K562 (cell line): ENCODE measurements at regions not wholly inside any gene's neighbourhood (a gene's known extent, or its start where the extent isn't known, plus 50 kb on each side); places are given as distances from the start of the nearest gene placed in this dataset.

Experiments used
- ARID1B ChIP-seq: fragments of 450-650 bp; IDR thresholded peaks from 2 replicates; pipeline ENCODE4 v1.6.1; 2016; ENCODE audit warnings: antibody characterized with exemption, mild to moderate bottlenecking, inconsistent platforms
- ATF1 ChIP-seq, 2 experiments: fragments of 450-650 bp in 1 of 2; IDR thresholded peaks; 2 replicates each; pipeline ENCODE4 v1.6.1; 2016; ENCODE audit warnings: missing compliant biosample characterization in 1 of 2, missing genetic modification characterization in 1 of 2
- CC2D1A ChIP-seq: fragments of 450-650 bp; IDR thresholded peaks from 2 replicates; pipeline ENCODE4 v1.6.1; 2017; ENCODE audit warnings: mild to moderate bottlenecking
- ELF4 ChIP-seq: fragments of 450-650 bp; formaldehyde crosslinking; IDR thresholded peaks from 2 replicates; pipeline ENCODE4 v1.4.0; 2022; ENCODE audit warnings: missing genetic modification characterization
- EP300 ChIP-seq: IDR thresholded peaks from 2 replicates; pipeline ENCODE4 v1.6.1; 2012; ENCODE audit warnings: low read length, improper control_type of control experiment
- ETS2 ChIP-seq: IDR thresholded peaks from 2 replicates; pipeline ENCODE4 v1.6.1; 2016; ENCODE audit warnings: borderline replicate concordance, missing genetic modification characterization, mild to moderate bottlenecking, moderate library complexity, missing compliant biosample characterization; ENCODE audit not compliant: poor library complexity, severe bottlenecking
- FOS ChIP-seq: IDR thresholded peaks from 3 replicates; pipeline ENCODE4 v1.6.1; 2011; ENCODE audit not compliant: insufficient read length; ENCODE audit errors: extremely low read depth
- FOXP1 ChIP-seq: sonication (generic); formaldehyde crosslinking; IDR thresholded peaks from 2 replicates; pipeline ENCODE4 v1.8.0; 2022; ENCODE audit warnings: mild to moderate bottlenecking, missing genetic modification reagents
- GTF2A2 ChIP-seq: IDR thresholded peaks from 2 replicates; pipeline ENCODE4 v1.6.1; 2016; ENCODE audit warnings: mild to moderate bottlenecking, missing genetic modification characterization, missing compliant biosample characterization
- HDAC1 ChIP-seq, 2 experiments: fragments of 450-650 bp; IDR thresholded peaks; 2 replicates each; pipeline ENCODE4 v1.6.1; 2016 to 2017; ENCODE audit warnings: inconsistent platforms in 1 of 2, mild to moderate bottlenecking in 1 of 2, moderate library complexity in 1 of 2
- KAT2B ChIP-seq: IDR thresholded peaks from one replicate; pipeline ENCODE4 v1.6.1; 2012; ENCODE audit warnings: low read depth, mild to moderate bottlenecking, control low read depth, inconsistent platforms, low read length, moderate library complexity
- KLF1 ChIP-seq: fragments of 450-650 bp; IDR thresholded peaks from 2 replicates; pipeline ENCODE4 v1.6.1; 2016; ENCODE audit warnings: missing genetic modification characterization, missing compliant biosample characterization
- MAFG ChIP-seq: fragments of 450-650 bp; conservative IDR thresholded peaks from 2 replicates; pipeline ENCODE4 v1.6.1; 2016; ENCODE audit warnings: missing genetic modification characterization, missing compliant biosample characterization
- POLR2G ChIP-seq: fragments of 200-400 bp; formaldehyde crosslinking; IDR thresholded peaks from 2 replicates; pipeline ENCODE4 v1.6.1; 2017; ENCODE audit warnings: low read depth, mild to moderate bottlenecking, antibody characterized with exemption, low read length, moderate library complexity
- PRPF4 ChIP-seq: fragments of 200-400 bp; formaldehyde crosslinking; IDR thresholded peaks from one replicate; pipeline ENCODE4 v1.6.1; 2017; ENCODE audit warnings: low read length, low read depth, mild to moderate bottlenecking; ENCODE audit not compliant: insufficient read depth, poor library complexity, severe bottlenecking
- PURB ChIP-seq: sonication (generic); formaldehyde crosslinking; IDR thresholded peaks from 2 replicates; pipeline ENCODE4 v1.9.0; 2021; ENCODE audit warnings: low read depth, mild to moderate bottlenecking, missing genetic modification reagents
- RBM39 ChIP-seq: fragments of 200-400 bp; formaldehyde crosslinking; optimal IDR thresholded peaks from 2 replicates; pipeline ENCODE3; 2018; ENCODE audit warnings: low read depth, low read length
- RHOXF2B ChIP-seq: fragments of 250-450 bp; sonication (Bioruptor Pico); conservative IDR thresholded peaks from 2 replicates; pipeline ENCODE4 v1.5.1; 2021
- TAF1 ChIP-seq: IDR thresholded peaks from 2 replicates; pipeline ENCODE4 v1.6.1; 2011; ENCODE audit warnings: mild to moderate bottlenecking, low read length, moderate library complexity; ENCODE audit not compliant: insufficient read depth, control insufficient read depth, severe bottlenecking; ENCODE audit errors: extremely low read depth
- THRA ChIP-seq: fragments of 450-650 bp; IDR thresholded peaks from 2 replicates; pipeline ENCODE4 v1.6.1; 2017; ENCODE audit warnings: mild to moderate bottlenecking, moderate library complexity
- WHSC1 ChIP-seq: IDR thresholded peaks from one replicate; pipeline ENCODE4 v1.6.1; 2012; ENCODE audit warnings: low read length, control low read depth, inconsistent platforms
- ZKSCAN8 ChIP-seq: fragments of 200-800 bp; sonication (Bioruptor generic); IDR thresholded peaks from 2 replicates; pipeline ENCODE4 v1.6.1; 2016; ENCODE audit warnings: missing genetic modification characterization, missing compliant biosample characterization
- ZNF124 ChIP-seq: sonication (generic); formaldehyde crosslinking; IDR thresholded peaks from 2 replicates; pipeline ENCODE4 v1.8.1; 2022; ENCODE audit warnings: missing genetic modification reagents
- ZNF197 ChIP-seq: fragments of 200-800 bp; sonication (Bioruptor generic); IDR thresholded peaks from 2 replicates; pipeline ENCODE4 v1.6.1; 2016; ENCODE audit warnings: low read depth, missing genetic modification characterization, missing compliant biosample characterization
- ZNF316 ChIP-seq: fragments of 450-650 bp; IDR thresholded peaks from 2 replicates; pipeline ENCODE4 v1.6.1; 2016
- ZNF41 ChIP-seq: fragments of 250-450 bp; sonication (Bioruptor Pico); conservative IDR thresholded peaks from 2 replicates; pipeline ENCODE4 v1.4.0; 2020; ENCODE audit warnings: mild to moderate bottlenecking
- ZNF830 ChIP-seq: fragments of 250-450 bp; sonication (Bioruptor Pico); IDR thresholded peaks from 2 replicates; pipeline ENCODE4 v1.5.0; 2021; ENCODE audit warnings: mild to moderate bottlenecking
- TF ChIP-seq, protein P1 (sequence below): fragments of 250-450 bp; sonication (Bioruptor Pico); IDR thresholded peaks from 2 replicates; pipeline ENCODE4 v1.5.0; 2020; ENCODE audit warnings: mild to moderate bottlenecking, borderline replicate concordance
- TF ChIP-seq, protein P2 (sequence below): fragments of 450-650 bp; formaldehyde crosslinking; IDR thresholded peaks from 2 replicates; pipeline ENCODE4 v1.4.0; 2020; ENCODE audit warnings: mild to moderate bottlenecking, moderate library complexity

DNA sequence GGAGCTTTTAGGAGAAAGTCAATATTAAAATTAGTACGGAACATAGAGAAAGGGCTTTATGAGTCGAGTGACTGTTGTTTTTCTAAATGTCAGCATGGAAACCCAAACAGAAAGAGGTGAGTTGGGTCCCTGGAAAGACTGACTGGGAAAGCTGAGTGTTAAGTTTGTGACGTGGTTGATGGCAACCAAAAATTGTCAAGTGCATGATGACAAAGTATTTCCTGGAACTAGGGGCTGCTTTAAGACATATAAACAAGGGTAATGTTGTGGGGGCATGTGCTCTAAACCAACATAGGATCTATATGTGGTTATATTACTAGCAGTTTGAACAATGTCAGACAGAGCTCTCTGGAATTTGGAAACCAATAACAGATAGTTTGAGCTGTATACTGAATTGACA lies 50.9 kb upstream of the GPD2 start (continued):
- TF ChIP-seq KAT2B, result no peak
- no peak for TF ChIP-seq CC2D1A
- no peak for TF ChIP-seq HDAC1 (IDR thresholded peaks at IDR 0.05)
- TF ChIP-seq WHSC1, result no peak
- no peak for TF ChIP-seq ETS2 (tag)
- TF ChIP-seq ATF1 (CRISPR knock-in tag; IDR thresholded peaks at IDR 0.05), result no peak
- peak; percentile 68 for TF ChIP-seq ATF1 (tag; IDR thresholded peaks at IDR 0.05)
- no peak for TF ChIP-seq ELF4 (CRISPR knock-in tag)
- no peak for TF ChIP-seq PURB (CRISPR knock-in tag)
- no peak for TF ChIP-seq ZNF197
- TF ChIP-seq ZNF316, result 0 out of 2 replicates have a peak, but pooled peaks have one; percentile 34
- TF ChIP-seq ARID1B, result 0 out of 2 replicates have a peak, but pooled peaks have one; percentile 19
- 0 out of 2 replicates have a peak, but pooled peaks have one; percentile 27 for TF ChIP-seq EP300
- TF ChIP-seq GTF2A2 (tag), result no peak
- no peak for TF ChIP-seq ZNF124 (CRISPR knock-in tag)
- no peak for TF ChIP-seq THRA
- peak; percentile 12 for TF ChIP-seq MAFG
- no peak for TF ChIP-seq RBM39
- TF ChIP-seq, protein P1, sequence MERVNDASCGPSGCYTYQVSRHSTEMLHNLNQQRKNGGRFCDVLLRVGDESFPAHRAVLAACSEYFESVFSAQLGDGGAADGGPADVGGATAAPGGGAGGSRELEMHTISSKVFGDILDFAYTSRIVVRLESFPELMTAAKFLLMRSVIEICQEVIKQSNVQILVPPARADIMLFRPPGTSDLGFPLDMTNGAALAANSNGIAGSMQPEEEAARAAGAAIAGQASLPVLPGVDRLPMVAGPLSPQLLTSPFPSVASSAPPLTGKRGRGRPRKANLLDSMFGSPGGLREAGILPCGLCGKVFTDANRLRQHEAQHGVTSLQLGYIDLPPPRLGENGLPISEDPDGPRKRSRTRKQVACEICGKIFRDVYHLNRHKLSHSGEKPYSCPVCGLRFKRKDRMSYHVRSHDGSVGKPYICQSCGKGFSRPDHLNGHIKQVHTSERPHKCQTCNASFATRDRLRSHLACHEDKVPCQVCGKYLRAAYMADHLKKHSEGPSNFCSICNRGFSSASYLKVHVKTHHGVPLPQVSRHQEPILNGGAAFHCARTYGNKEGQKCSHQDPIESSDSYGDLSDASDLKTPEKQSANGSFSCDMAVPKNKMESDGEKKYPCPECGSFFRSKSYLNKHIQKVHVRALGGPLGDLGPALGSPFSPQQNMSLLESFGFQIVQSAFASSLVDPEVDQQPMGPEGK (CRISPR knock-in tag), result no peak
- TF ChIP-seq POLR2G, result no peak
- no peak for TF ChIP-seq ZNF41 (CRISPR knock-in tag)
- TF ChIP-seq PRPF4, result no peak
- TF ChIP-seq ZNF830 (CRISPR knock-in tag), result no peak
- no peak for TF ChIP-seq TAF1
- no peak for TF ChIP-seq FOS
- TF ChIP-seq FOXP1, result no peak
- no peak for TF ChIP-seq KLF1
- no peak for TF ChIP-seq ZKSCAN8
- TF ChIP-seq, protein P2, sequence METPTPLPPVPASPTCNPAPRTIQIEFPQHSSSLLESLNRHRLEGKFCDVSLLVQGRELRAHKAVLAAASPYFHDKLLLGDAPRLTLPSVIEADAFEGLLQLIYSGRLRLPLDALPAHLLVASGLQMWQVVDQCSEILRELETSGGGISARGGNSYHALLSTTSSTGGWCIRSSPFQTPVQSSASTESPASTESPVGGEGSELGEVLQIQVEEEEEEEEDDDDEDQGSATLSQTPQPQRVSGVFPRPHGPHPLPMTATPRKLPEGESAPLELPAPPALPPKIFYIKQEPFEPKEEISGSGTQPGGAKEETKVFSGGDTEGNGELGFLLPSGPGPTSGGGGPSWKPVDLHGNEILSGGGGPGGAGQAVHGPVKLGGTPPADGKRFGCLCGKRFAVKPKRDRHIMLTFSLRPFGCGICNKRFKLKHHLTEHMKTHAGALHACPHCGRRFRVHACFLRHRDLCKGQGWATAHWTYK, result no peak
- no peak for TF ChIP-seq RHOXF2B (CRISPR knock-in tag)
